LNCaP clone FGC (cell line): ENCODE measurements at regions not wholly inside any gene's neighbourhood (a gene's known extent, or its start where the extent isn't known, plus 50 kb on each side); places are given as distances from the start of the nearest gene placed in this dataset.

Source experiments
- DNase-seq: peaks from one replicate; pipeline ENCODE4 v3.0.0-alpha.2; 2011; ENCODE audit warnings: low read depth
- H3K4me3 ChIP-seq: 2 replicates; pipeline ENCODE4 v1.5.1; 2011; ENCODE audit warnings: mild to moderate bottlenecking, low read depth, low read length, control low read depth
- CTCF ChIP-seq: IDR thresholded peaks from 2 replicates; pipeline ENCODE4 v1.5.1; 2012; ENCODE audit warnings: mild to moderate bottlenecking; ENCODE audit not compliant: control insufficient read depth, insufficient read depth; ENCODE audit errors: extremely low read depth

DNA sequence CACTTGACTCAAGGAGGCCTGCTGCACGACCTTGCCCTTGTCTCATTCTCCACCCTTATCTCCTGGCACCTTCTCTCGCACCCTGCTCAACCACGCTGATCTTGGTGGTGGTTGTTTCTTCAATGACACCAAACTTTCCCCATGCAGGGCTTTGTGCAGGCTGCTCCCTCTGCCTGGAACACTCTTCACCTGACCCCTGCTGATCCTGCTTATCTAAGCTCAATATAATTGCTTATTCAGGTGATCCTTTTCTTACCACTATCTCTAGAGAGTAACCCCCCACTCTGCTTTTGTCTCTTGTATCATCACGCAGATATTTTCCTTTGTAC lies 604.4 kb downstream of the BUD13 start:
- no peak overlapping the region for H3K4me3 ChIP-seq
- DNase-seq: no peak
- no peak for TF ChIP-seq CTCF

DNA sequence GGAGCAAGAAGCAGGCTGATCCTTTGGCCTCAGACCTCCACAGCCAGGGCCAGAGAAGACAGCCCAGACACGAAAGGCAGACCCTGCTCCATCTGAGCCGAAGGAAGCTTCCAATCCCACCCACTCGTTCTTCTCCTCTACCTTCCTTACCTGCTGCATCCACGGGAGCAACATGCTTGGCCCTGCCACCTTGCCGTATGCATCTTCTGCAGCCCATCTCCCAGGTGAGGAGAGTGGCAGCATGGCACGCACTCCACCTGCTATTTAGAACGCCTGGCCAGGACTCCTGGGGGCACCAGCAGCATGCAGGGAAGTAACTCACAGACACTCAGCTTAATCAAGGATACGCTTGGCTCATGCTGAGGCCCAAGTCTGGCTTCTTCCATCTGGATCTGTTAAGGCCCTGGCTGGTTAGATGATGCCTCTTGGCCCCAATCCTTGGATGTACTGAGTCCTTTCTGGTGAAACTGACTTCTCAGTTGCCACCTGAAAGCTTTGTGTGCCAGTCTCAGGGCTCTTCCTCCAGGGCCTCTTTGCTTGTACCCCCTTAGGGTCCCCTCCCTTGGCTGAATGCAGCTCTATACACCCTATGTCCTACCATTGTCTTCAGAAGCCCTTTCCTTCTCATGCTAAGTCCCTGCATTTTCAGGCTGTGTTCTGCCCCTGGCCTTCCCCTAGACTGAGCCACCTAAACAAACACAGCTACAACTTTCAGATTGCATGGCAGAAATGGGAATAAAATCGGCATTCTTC lies 604.9 kb downstream of the BUD13 start:
- no peak overlapping the region for H3K4me3 ChIP-seq
- no peak for DNase-seq
- no peak for TF ChIP-seq CTCF

DNA sequence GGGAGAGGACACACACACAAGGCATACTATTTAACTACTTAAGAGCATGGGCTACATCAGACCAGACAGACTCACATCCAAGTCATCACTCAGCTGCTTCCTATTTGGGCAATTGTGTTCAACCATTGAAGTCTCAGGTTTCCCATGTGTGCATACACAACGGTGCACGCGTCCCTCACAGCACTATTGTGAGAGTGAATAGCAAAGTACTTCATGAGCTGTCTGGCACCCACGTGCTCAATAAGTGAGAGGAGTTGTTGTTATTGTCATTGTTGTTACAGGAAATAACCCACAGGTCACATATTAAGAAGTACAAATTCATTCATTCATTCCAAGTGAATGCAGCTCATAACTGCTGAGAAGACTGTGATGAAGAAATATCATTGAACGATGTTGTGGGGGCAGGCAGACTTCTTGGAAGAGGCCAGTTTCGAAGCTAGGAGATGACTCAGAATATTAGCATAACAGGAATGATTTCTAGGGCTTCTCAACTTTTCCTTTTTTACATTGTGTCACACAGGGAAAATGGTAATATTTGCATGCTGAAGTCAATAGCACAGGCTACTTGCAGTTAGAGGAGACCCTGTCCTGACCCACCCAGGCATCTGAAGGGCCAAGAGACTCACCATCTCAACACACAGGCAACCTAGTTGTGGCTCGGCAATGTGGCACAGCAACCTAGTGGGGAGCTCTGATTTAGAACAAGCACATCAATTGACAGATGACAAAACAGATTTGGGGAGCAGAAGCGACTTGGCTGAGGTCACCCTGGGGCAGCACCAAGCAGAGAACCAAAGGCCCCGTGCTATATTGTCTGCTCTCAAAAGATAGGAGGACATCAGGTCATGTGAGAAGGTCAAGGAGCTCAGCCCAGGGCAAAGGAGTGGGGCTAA lies 606.0 kb downstream of the BUD13 start:
- TF ChIP-seq CTCF: no peak
- DNase-seq: no peak
- H3K4me3 ChIP-seq: no peak overlapping the region

GRCh38 chr11:116164843-116165242 lies 607.9 kb downstream of the BUD13 start:
- H3K4me3 ChIP-seq: no peak overlapping the region
- no peak for DNase-seq
- TF ChIP-seq CTCF: no peak

DNA sequence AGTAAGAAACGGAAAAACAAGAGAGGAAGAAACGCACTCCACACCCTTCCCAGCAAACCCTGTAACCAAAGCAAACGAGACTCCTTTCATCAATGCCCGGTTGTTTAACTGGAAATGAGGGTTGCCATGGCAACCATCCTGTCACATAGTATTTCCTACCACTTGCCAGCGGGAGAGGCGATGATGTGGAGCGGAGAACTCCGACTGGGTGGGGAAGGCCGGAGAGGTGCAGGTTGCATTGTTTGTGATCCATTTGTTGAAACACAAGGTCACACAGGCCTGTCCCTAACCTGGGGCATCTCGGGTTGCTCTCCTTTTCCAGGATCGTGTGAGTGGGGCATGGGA lies 609.9 kb downstream of the BUD13 start:
- no peak for TF ChIP-seq CTCF
- DNase-seq: no peak
- no peak overlapping the region for H3K4me3 ChIP-seq

GRCh38 chr11:116162086-116162885 lies 610.5 kb downstream of the BUD13 start:
- no peak for TF ChIP-seq CTCF
- H3K4me3 ChIP-seq: no peak overlapping the region
- no peak for DNase-seq
